K562 (cell line): ENCODE measurements at regions not wholly inside any gene's neighbourhood (a gene's known extent, or its start where the extent isn't known, plus 50 kb on each side); places are given as distances from the start of the nearest gene placed in this dataset.

ENCODE experiments used
- CBFA2T2 ChIP-seq: fragments of 450-650 bp; conservative IDR thresholded peaks from 2 replicates; pipeline ENCODE4 v1.6.1; 2017; ENCODE audit warnings: mild to moderate bottlenecking
- CC2D1A ChIP-seq: fragments of 450-650 bp; IDR thresholded peaks from 2 replicates; pipeline ENCODE4 v1.6.1; 2017; ENCODE audit warnings: mild to moderate bottlenecking
- CREB1 ChIP-seq, 2 experiments: sonication (generic) in 1 of 2; formaldehyde crosslinking in 1 of 2; IDR thresholded peaks; 2 replicates each; pipeline versions ENCODE4 v1.6.1 to v1.8.0; 2012 to 2022; ENCODE audit warnings: inconsistent platforms in 1 of 2, mild to moderate bottlenecking in 1 of 2, missing genetic modification reagents in 1 of 2, moderate library complexity in 1 of 2
- FOXK2 ChIP-seq, 2 experiments: fragments of 450-650 bp; IDR thresholded peaks in 1 of 2; conservative IDR thresholded peaks in 1 of 2; 2 replicates each; pipeline ENCODE4 v1.6.1; 2016; ENCODE audit warnings: low read depth in 2 of 2, mild to moderate bottlenecking in 1 of 2
- HNRNPL ChIP-seq: fragments of 200-400 bp; formaldehyde crosslinking; IDR thresholded peaks from 2 replicates; pipeline ENCODE4 v1.6.1; 2017; ENCODE audit warnings: low read depth, mild to moderate bottlenecking, low read length
- KDM5B ChIP-seq: fragments of 200-600 bp; sonication (generic); IDR thresholded peaks from 2 replicates; pipeline ENCODE4 v1.6.1; 2012; ENCODE audit warnings: low read depth, mild to moderate bottlenecking, moderate library complexity, low read length, control low read depth, inconsistent platforms; ENCODE audit not compliant: insufficient replicate concordance
- MYC ChIP-seq, 2 experiments: fragments of 250-450 bp in 1 of 2; sonication (Bioruptor Pico) in 1 of 2; IDR thresholded peaks; 2 replicates each; pipeline versions ENCODE4 v1.5.1 to v1.6.1; 2012 to 2021; ENCODE audit warnings: low read depth in 2 of 2, borderline replicate concordance in 1 of 2, improper control_type of control experiment in 1 of 2, low read length in 1 of 2, mild to moderate bottlenecking in 1 of 2, moderate library complexity in 1 of 2
- NUFIP1 ChIP-seq: fragments of 450-650 bp; IDR thresholded peaks from 2 replicates; pipeline ENCODE4 v1.6.1; 2018; ENCODE audit not compliant: partially characterized antibody
- RCOR1 ChIP-seq, 2 experiments: IDR thresholded peaks; 2 replicates each; pipeline ENCODE4 v1.6.1; 2012; ENCODE audit warnings: low read depth in 2 of 2, low read length in 2 of 2, borderline replicate concordance in 1 of 2, improper control_type of control experiment in 1 of 2
- TBP ChIP-seq: optimal IDR thresholded peaks from 2 replicates; pipeline ENCODE3; 2011; ENCODE audit warnings: low read depth, low read length, improper control_type of control experiment
- ZNF140 ChIP-seq: fragments of 250-450 bp; sonication (Bioruptor Pico); IDR thresholded peaks from 2 replicates; pipeline ENCODE4 v1.8.0; 2021; ENCODE audit warnings: moderate library complexity, mild to moderate bottlenecking, inconsistent platforms
- ZNF232 ChIP-seq: sonication (generic); formaldehyde crosslinking; IDR thresholded peaks from 2 replicates; pipeline ENCODE4 v1.8.0; 2022; ENCODE audit warnings: mild to moderate bottlenecking, missing genetic modification reagents
- ZNF512 ChIP-seq: IDR thresholded peaks from 2 replicates; pipeline ENCODE4 v1.6.1; 2016; ENCODE audit warnings: missing genetic modification characterization, missing compliant biosample characterization
- ZNF699 ChIP-seq: fragments of 250-450 bp; sonication (Bioruptor Pico); IDR thresholded peaks from 2 replicates; pipeline ENCODE4 v1.8.0; 2021; ENCODE audit warnings: mild to moderate bottlenecking, moderate library complexity; ENCODE audit not compliant: insufficient replicate concordance

GRCh38 chr2:22996911-22997310 lies 388.1 kb upstream of the KLHL29 start:
- TF ChIP-seq TBP: no peak
- TF ChIP-seq CREB1 (IDR thresholded peaks at IDR 0.05): no peak
- TF ChIP-seq CREB1 (CRISPR knock-in tag; IDR thresholded peaks at IDR 0.05): no peak
- no peak for TF ChIP-seq KDM5B
- TF ChIP-seq ZNF232 (CRISPR knock-in tag): no peak
- TF ChIP-seq ZNF512 (tag): no peak
- no peak for TF ChIP-seq NUFIP1
- TF ChIP-seq FOXK2 (conservative IDR thresholded peaks at IDR 0.05 in 1 of 2, IDR thresholded peaks at IDR 0.05 in 1 of 2; ENCODE audit: low read depth in 2 of 2): no peak
- TF ChIP-seq HNRNPL: no peak
- no peak for TF ChIP-seq CC2D1A
- no peak for TF ChIP-seq ZNF140 (CRISPR knock-in tag)
- no peak for TF ChIP-seq ZNF699 (CRISPR knock-in tag)
- TF ChIP-seq MYC (IDR thresholded peaks at IDR 0.05; ENCODE audit: low read depth, low read length): no peak
- TF ChIP-seq MYC (CRISPR knock-in tag; IDR thresholded peaks at IDR 0.05; ENCODE audit: borderline replicate concordance, low read depth): no peak
- TF ChIP-seq CBFA2T2: no peak
- no peak for TF ChIP-seq RCOR1 (IDR thresholded peaks at IDR 0.05; ENCODE audit: borderline replicate concordance in 1 of 2, low read depth in 2 of 2, low read length in 2 of 2)
